GM10248 (cell line): ENCODE measurements at regions not wholly inside any gene's neighbourhood (a gene's known extent, or its start where the extent isn't known, plus 50 kb on each side); places are given as distances from the start of the nearest gene placed in this dataset.

Experiments
- CTCF ChIA-PET: fragments of 300-600 bp; sonication (Branson Sonifier 250); formaldehyde crosslinking; extraction: SDS; loops from one replicate; lab custom pipeline; 2021; ENCODE audit warnings: antibody characterized with exemption; lab: Yijun Ruan, JAX
- POLR2A ChIA-PET: fragments of 350-650 bp; sonication (Branson Sonifier 250); formaldehyde crosslinking; extraction: SDS; loops from one replicate; lab custom pipeline; 2020; ENCODE audit warnings: antibody characterized with exemption; lab: Yijun Ruan, JAX
- DNase-seq: peaks from one replicate; pipeline ENCODE4 v3.0.0; 2012; ENCODE audit errors: extremely low spot score
- TF ChIP-seq, protein P1 (sequence below): IDR thresholded peaks from 2 replicates; pipeline ENCODE4 v1.5.1; 2012; ENCODE audit warnings: mild to moderate bottlenecking, low read depth; ENCODE audit errors: extremely low read depth, missing control alignments, control extremely low read depth

- no peak for DNase-seq
- CTCF ChIA-PET: interaction anchor here (0.8 kb wide), 1 partner anchor 14 kb away, joined by 3 read pairs; no protein-coding TSS in a partner anchor
- TF ChIP-seq, protein P1, sequence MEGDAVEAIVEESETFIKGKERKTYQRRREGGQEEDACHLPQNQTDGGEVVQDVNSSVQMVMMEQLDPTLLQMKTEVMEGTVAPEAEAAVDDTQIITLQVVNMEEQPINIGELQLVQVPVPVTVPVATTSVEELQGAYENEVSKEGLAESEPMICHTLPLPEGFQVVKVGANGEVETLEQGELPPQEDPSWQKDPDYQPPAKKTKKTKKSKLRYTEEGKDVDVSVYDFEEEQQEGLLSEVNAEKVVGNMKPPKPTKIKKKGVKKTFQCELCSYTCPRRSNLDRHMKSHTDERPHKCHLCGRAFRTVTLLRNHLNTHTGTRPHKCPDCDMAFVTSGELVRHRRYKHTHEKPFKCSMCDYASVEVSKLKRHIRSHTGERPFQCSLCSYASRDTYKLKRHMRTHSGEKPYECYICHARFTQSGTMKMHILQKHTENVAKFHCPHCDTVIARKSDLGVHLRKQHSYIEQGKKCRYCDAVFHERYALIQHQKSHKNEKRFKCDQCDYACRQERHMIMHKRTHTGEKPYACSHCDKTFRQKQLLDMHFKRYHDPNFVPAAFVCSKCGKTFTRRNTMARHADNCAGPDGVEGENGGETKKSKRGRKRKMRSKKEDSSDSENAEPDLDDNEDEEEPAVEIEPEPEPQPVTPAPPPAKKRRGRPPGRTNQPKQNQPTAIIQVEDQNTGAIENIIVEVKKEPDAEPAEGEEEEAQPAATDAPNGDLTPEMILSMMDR: no peak
- POLR2A ChIA-PET: no interaction called here
These were observed 125.9 kb downstream of the EDN1 start for GRCh38 chr6:12415980-12416598.

GRCh38 chr6:12417191-12417590 lies 127.0 kb downstream of the EDN1 start:
- ChIA-PET CTCF (no interaction called here), POLR2A (no interaction called here)

DNA sequence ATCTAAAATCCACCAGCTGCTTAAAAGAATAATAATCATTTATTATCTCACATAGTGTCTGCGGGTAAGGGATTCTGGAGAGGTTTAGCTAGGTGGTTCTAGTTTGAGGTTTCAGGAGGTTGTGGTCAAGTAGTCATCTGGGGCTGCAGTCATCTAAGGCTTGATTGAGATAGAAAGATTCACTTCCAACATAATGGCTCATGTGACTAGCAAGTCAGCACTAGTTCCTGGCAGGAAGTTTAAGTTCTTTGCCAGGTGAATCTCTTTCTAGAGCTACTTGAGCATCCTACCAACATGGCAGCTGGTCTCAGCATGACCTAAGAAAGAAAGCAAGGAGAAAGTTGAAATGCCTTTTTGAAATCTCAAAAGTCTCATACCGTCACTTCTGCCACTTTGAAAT lies 128.8 kb downstream of the EDN1 start:
- ChIA-PET CTCF (interaction anchor here (1.2 to 1.6 kb wide), 3 partner anchors 9 to 59 kb away, joined by 3 to 4 read pairs (median 3); no protein-coding TSS in a partner anchor), POLR2A (no interaction called here)
- TF ChIP-seq, protein P1: no peak
- no peak for DNase-seq

More at GRCh38 chr6:12417191-12417590, 127.0 kb downstream of the EDN1 start:
- no peak for DNase-seq
- TF ChIP-seq, protein P1: no peak

DNA sequence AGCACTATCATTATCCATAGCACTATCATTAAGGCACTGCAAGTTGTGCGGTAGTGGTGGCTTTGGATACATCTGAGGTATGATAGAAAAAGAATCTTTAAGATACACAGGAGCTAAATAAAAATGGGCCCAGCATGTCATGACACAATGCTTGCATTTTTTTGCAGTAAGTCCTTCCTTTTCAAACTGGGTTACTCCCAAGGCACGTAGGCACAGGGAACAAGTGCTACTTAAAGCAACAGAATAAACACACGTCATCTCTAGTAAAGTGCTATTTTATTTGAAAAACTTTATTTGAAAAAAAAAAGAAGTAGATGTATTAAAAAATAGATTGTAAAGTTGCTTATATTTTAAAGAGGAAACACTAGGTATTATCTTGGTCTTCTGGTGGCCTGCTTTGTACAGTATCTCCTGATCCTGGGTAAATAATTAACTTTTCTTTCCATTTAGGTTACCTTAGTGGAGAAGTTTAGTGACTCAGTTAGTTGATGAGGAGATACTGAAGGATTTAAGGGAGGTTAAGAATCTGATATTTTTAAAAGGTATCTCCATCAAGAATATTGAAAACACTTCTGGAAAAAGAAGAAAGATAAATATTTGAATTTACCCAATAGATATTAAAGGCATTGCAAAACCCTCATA lies 129.6 kb downstream of the EDN1 start:
- ChIA-PET CTCF (interaction anchor here (1.0 to 1.6 kb wide), 3 partner anchors 8 to 18 kb away, joined by 3 to 4 read pairs (median 3); no protein-coding TSS in a partner anchor), POLR2A (no interaction called here)
- DNase-seq: no peak
- TF ChIP-seq, protein P1: no peak

DNA sequence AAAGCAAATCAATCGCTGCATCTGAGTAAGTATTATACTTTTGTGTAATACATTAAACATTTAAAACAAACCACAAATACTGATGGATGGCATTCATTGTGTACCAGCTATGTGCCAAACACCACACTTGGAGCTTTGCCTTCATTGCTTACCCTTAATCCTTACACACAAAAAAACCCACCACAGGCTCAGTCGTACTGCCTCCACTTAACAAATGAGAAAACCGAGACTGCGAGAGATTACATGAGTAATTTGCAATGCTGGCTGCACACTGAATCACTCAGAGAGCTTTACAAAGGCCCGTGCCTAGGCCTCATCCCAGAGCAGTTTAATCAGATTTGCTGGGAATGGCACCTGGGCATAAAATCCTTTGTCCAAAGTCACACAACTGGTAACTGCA lies 130.5 kb downstream of the EDN1 start:
- TF ChIP-seq, protein P1: no peak
- CTCF ChIA-PET: interaction anchor here (1.0 kb wide), 1 partner anchor 10 kb away, joined by 3 read pairs; no protein-coding TSS in a partner anchor
- DNase-seq: no peak
- POLR2A ChIA-PET: no interaction called here

DNA sequence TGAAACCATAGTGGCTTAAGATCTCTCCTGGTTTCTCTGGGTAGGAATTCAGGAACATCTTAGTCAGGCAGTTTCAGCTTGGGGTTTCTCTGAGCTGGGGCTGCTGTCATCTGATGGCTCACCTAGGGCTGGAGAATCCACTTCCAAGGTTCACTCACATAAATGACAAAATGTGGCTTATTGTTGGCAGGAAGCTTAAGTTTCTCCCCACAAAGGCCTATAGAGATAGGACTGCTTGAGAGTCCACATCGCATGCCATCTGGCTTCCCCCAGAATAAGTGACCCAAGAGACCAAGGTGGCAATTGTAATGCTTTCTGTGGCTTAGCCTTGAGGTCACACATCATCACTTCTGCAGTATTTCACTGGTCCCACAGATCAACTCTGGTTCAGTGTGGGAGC lies 131.4 kb downstream of the EDN1 start:
- CTCF ChIA-PET: interaction anchor here (1.6 kb wide), 1 partner anchor 8 kb away, joined by 5 read pairs; no protein-coding TSS in a partner anchor
- no peak for DNase-seq
- TF ChIP-seq, protein P1: no peak
- POLR2A ChIA-PET: no interaction called here
